T1000 (cell line): ENCODE measurements at regions not wholly inside any gene's neighbourhood (a gene's known extent, or its start where the extent isn't known, plus 50 kb on each side); places are given as distances from the start of the nearest gene placed in this dataset.
"Not testable (repeated sequence)": the region's sequence is repeated elsewhere in the genome, so short reads cannot be mapped to it uniquely, and the experiment has no call there.

Experiments used
- DNase-seq: peaks from one replicate; lab custom pipeline; 2025; ENCODE audit warnings: mixed read lengths; lab: John Stamatoyannopoulos, UW

GRCh38 chr18:59848002-59848401 is 51.8 kb upstream of the PMAIP1 start:
- no peak for DNase-seq

- not testable (repeated sequence) for DNase-seq
These were observed 52.3 kb upstream of the PMAIP1 start for GRCh38 chr18:59847491-59847846.

- peak; percentile 33 for DNase-seq
These were observed 52.8 kb upstream of the PMAIP1 start for GRCh38 chr18:59846814-59847490.

- no peak for DNase-seq
These were observed 56.8 kb upstream of the PMAIP1 start for GRCh38 chr18:59842947-59843346.

GRCh38 chr18:59839931-59840685 is 59.7 kb upstream of the PMAIP1 start:
- no peak for DNase-seq

GRCh38 chr18:59839246-59839645 is 60.5 kb upstream of the PMAIP1 start:
- DNase-seq, result no peak

- no peak for DNase-seq
These were observed 62.2 kb upstream of the PMAIP1 start for GRCh38 chr18:59837586-59837985.

GRCh38 chr18:59835605-59836379 is 64.0 kb upstream of the PMAIP1 start:
- DNase-seq, result no peak

GRCh38 chr18:59834267-59834666 is 65.5 kb upstream of the PMAIP1 start:
- no peak for DNase-seq

GRCh38 chr18:59833785-59834184 is 66.0 kb upstream of the PMAIP1 start:
- no peak for DNase-seq

GRCh38 chr18:59823596-59824195 is 76.1 kb upstream of the PMAIP1 start:
- DNase-seq, result peak; percentile 39

- no peak for DNase-seq
These were observed 76.9 kb upstream of the PMAIP1 start for GRCh38 chr18:59822612-59823550.

- DNase-seq, result no peak
These were observed 77.8 kb upstream of the PMAIP1 start for GRCh38 chr18:59821983-59822382.

GRCh38 chr18:59820663-59821062 is 79.1 kb upstream of the PMAIP1 start:
- DNase-seq, result no peak

GRCh38 chr18:59818769-59819168 is 81.0 kb upstream of the PMAIP1 start:
- no peak for DNase-seq

GRCh38 chr18:59814891-59815290 is 84.9 kb upstream of the PMAIP1 start:
- DNase-seq, result no peak

- no peak for DNase-seq
These were observed 85.9 kb upstream of the PMAIP1 start for GRCh38 chr18:59813942-59814341.

GRCh38 chr18:59810735-59811520 is 88.9 kb upstream of the PMAIP1 start:
- DNase-seq, result no peak

- DNase-seq, result no peak
These were observed 89.6 kb upstream of the PMAIP1 start for GRCh38 chr18:59810183-59810582.

GRCh38 chr18:59802031-59802430 is 97.8 kb upstream of the PMAIP1 start:
- DNase-seq, result no peak

GRCh38 chr18:59801576-59801975 is 98.2 kb upstream of the PMAIP1 start:
- DNase-seq, result no peak
